ENCODE measurements at regions not wholly inside any gene's neighbourhood (a gene's known extent, or its start where the extent isn't known, plus 50 kb on each side); places are given as distances from the start of the nearest gene placed in this dataset.
A peak's percentile ranks its signal among the peaks of the same experiment; 100 is the strongest.

DNA sequence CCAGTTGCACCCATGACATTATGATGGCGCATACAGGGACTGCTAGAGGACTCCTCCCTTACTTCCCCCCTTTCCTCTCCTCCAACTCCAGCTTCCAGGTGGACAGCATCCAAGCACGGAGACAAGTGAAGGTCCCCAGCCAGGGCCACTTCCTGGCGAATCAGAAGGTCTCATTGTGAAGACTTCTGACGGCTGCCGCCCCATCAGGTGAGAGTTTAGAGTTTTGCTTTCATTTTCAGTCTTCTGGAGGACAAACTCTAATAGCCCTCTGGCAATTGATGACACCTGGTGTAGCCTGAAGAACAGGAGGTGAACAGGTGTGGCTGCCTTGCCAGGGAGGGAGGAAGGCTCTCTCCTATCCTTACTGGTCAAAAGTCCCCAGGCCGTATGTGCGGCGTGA is 77.3 kb upstream of the KCNH7 start:
- no peak overlapping the region for H3K4me3 ChIP-seq
- no peak for TF ChIP-seq CTCF (IDR thresholded peaks at IDR 0.05)
- DNase-seq: no peak
- intact Hi-C loops (cut with DNase I): no loop called here
- H3K36me3 ChIP-seq: no peaks in the 10 kb centered on the region
- H3K4me1 ChIP-seq: no peaks in the 10 kb centered on the region
- no peak overlapping the region for H3K27ac ChIP-seq
- H3K27me3 ChIP-seq: no peaks in the 10 kb centered on the region
- ATAC-seq: no peak
- H3K9me3 ChIP-seq: peaks cover 0 to 7% of the 10 kb centered on the region in 2 donors

GRCh38 chr2:162914161-162914560 is 75.6 kb upstream of the KCNH7 start:
- intact Hi-C loops (cut with DNase I): no loop called here
- Histone ChIP-seq H3K9me3 (peaks cover 0 to 7% of the 10 kb centered on the region in 2 donors), H3K27ac (no peak overlapping the region), H3K4me1 (no peaks in the 10 kb centered on the region), H3K4me3 (no peak overlapping the region), H3K27me3 (no peaks in the 10 kb centered on the region), H3K36me3 (no peaks in the 10 kb centered on the region)
- no peak for TF ChIP-seq CTCF (IDR thresholded peaks at IDR 0.05)
- DNase-seq: no peak
- no peak for ATAC-seq

DNA sequence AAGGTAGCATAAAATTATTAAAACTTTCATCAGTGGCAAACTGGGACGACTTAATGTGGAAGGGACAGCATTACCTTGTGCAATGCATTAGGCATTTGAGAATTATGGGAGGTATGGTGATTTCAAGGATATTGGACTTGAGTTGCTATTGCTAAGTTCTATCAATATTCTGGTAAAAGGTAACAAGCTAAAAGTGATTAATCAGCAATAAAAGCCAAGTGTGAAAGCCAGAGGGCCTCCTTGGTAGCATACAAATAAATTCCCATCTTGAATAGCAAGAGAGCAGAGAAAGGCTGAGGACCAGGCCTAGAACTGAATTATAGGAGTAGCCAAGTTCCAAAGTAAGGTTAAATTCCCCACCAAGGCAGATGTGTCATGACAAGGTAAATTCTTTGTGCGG is 74.2 kb upstream of the KCNH7 start:
- Histone ChIP-seq H3K36me3 (no peaks in the 10 kb centered on the region), H3K9me3 (peaks cover 0 to 7% of the 10 kb centered on the region in 2 donors), H3K27ac (no peak overlapping the region), H3K27me3 (no peaks in the 10 kb centered on the region), H3K4me1 (no peaks in the 10 kb centered on the region), H3K4me3 (no peak overlapping the region)
- intact Hi-C loops (cut with DNase I): no loop called here
- no peak for TF ChIP-seq CTCF (IDR thresholded peaks at IDR 0.05)
- ATAC-seq: no peak
- no peak for DNase-seq

GRCh38 chr2:162908567-162908966 is 70.0 kb upstream of the KCNH7 start:
- no peaks in the 10 kb centered on the region for H3K27me3 ChIP-seq
- ATAC-seq (no peak), DNase-seq (no peak)
- no peak overlapping the region for H3K4me3 ChIP-seq
- intact Hi-C loops (cut with DNase I): no loop called here
- no peak for TF ChIP-seq CTCF (IDR thresholded peaks at IDR 0.05)
- no peak overlapping the region for H3K27ac ChIP-seq
- no peaks in the 10 kb centered on the region for H3K9me3 ChIP-seq
- no peaks in the 10 kb centered on the region for H3K36me3 ChIP-seq
- H3K4me1 ChIP-seq: no peaks in the 10 kb centered on the region

DNA sequence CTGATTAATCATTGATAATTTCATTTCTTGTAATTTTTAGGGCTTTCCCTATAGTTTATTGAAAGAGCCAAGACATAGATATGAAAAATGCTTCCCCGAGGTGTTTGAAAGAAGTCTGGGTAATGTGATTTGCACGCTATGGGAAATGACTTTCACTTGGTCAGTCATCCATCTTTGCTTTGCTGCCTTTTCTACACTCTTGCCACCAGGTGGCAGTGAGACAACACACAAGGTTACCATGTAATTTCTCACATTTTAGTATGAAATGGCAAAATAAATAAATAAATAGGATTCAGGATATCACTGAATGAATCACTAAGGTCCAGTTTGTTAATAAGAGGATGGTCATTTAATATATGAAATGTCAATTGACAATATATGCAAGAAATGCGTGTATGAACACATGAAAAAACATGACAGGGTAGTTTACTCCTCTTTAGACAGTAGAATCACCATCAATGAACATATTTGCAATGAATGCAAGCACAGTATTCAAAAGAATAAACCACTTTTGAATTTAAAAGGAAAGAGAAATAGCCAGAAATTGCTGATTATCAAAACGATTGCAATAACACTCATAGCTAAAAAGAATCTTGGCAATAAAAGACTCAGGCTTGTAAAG is 52.2 kb upstream of the KCNH7 start:
- H3K27ac ChIP-seq: no peak overlapping the region
- DNase-seq (peak in 2 of 4 donors; percentile 2 to 22), ATAC-seq (peak; percentile 83)
- H3K36me3 ChIP-seq: no peaks in the 10 kb centered on the region
- no peaks in the 10 kb centered on the region for H3K27me3 ChIP-seq
- TF ChIP-seq CTCF (IDR thresholded peaks at IDR 0.05): peak; percentile 61 to 62
- H3K4me3 ChIP-seq: no peak overlapping the region
- intact Hi-C loops (cut with DNase I): loop anchor here in 1 of 2 donors (10.0 kb wide), 1 partner anchor 234 kb away; no protein-coding TSS in a partner anchor
- H3K9me3 ChIP-seq: no peaks in the 10 kb centered on the region
- no peaks in the 10 kb centered on the region for H3K4me1 ChIP-seq
